Mesendoderm (in vitro differentiated cells): ENCODE measurements at regions not wholly inside any gene's neighbourhood (a gene's known extent, or its start where the extent isn't known, plus 50 kb on each side); places are given as distances from the start of the nearest gene placed in this dataset.

Experiments used
- DNase-seq: peaks from one replicate; pipeline ENCODE4 v3.0.0; 2013
- H2AK5ac ChIP-seq: 2 replicates; pipeline ENCODE4 v1.6.1; 2013; ENCODE audit warnings: low read length, inconsistent platforms
- H2BK120ac ChIP-seq: 2 replicates; pipeline ENCODE4 v1.6.1; 2013; ENCODE audit warnings: low read depth, mild to moderate bottlenecking, low read length, moderate library complexity, mixed read lengths
- H2BK15ac ChIP-seq: replicated peaks from 2 replicates; pipeline ENCODE4 v1.6.1; 2013; ENCODE audit warnings: low read depth, mild to moderate bottlenecking, moderate library complexity
- H2BK5ac ChIP-seq: 2 replicates; pipeline ENCODE4 v1.6.1; 2013; ENCODE audit warnings: low read length, inconsistent platforms
- H3K18ac ChIP-seq: 2 replicates; pipeline ENCODE4 v1.6.1; 2013; ENCODE audit warnings: mild to moderate bottlenecking, low read length, mixed read lengths
- H3K23ac ChIP-seq: one replicate; pipeline ENCODE4 v1.6.1; 2013; ENCODE audit warnings: low read length
- H3K27ac ChIP-seq: 2 replicates; pipeline ENCODE4 v1.5.1; 2013; ENCODE audit warnings: low read depth, mild to moderate bottlenecking, inconsistent platforms, low read length, moderate library complexity
- H3K27me3 ChIP-seq: 2 replicates; pipeline ENCODE4 v1.6.1; 2013; ENCODE audit warnings: low read length, control low read depth, mild to moderate bottlenecking, inconsistent platforms; ENCODE audit not compliant: insufficient read depth, poor library complexity
- H3K36me3 ChIP-seq: 2 replicates; pipeline ENCODE4 v1.6.1; 2013; ENCODE audit warnings: low read length, inconsistent platforms; ENCODE audit not compliant: control insufficient read depth, insufficient read depth
- H3K4ac ChIP-seq: one replicate; pipeline ENCODE4 v1.6.1; 2013; ENCODE audit warnings: low read depth, mild to moderate bottlenecking, low read length, moderate library complexity
- H3K4me1 ChIP-seq: 2 replicates; pipeline ENCODE4 v1.6.1; 2013; ENCODE audit warnings: low read depth, low read length, inconsistent platforms; ENCODE audit not compliant: control insufficient read depth
- H3K4me2 ChIP-seq: 2 replicates; pipeline ENCODE4 v1.6.1; 2013; ENCODE audit warnings: low read length
- H3K4me3 ChIP-seq: 2 replicates; pipeline ENCODE4 v1.5.1; 2013; ENCODE audit warnings: mild to moderate bottlenecking, low read length
- H3K56ac ChIP-seq: one replicate; pipeline ENCODE4 v1.6.1; 2013; ENCODE audit warnings: low read length
- H3K79me1 ChIP-seq: 2 replicates; pipeline ENCODE4 v1.6.1; 2013; ENCODE audit warnings: low read length, inconsistent platforms
- H3K79me2 ChIP-seq: 2 replicates; pipeline ENCODE4 v1.6.1; 2013; ENCODE audit warnings: mild to moderate bottlenecking, low read length; ENCODE audit not compliant: control insufficient read depth, insufficient read depth
- H3K9ac ChIP-seq: 2 replicates; pipeline ENCODE4 v1.6.1; 2013; ENCODE audit warnings: low read length, inconsistent platforms
- H4K5ac ChIP-seq: one replicate; pipeline ENCODE4 v1.6.1; 2013; ENCODE audit warnings: low read length
- H4K8ac ChIP-seq: one replicate; pipeline ENCODE4 v1.6.1; 2013; ENCODE audit warnings: low read depth, mild to moderate bottlenecking, control low read depth, low read length, moderate library complexity
- WGBS: extraction: QIAGEN DNeasy Blood & Tissue Kit; methylation state at CpG from one replicate; pipeline ENCODE4 v1.1.7; 2013; ENCODE audit warnings: low lambda C conversion rate, missing lambda C conversion rate; ENCODE audit not compliant: insufficient coverage; ENCODE audit errors: extremely low coverage; 5-methylcytosine and 5-hydroxymethylcytosine counted together

- H3K56ac ChIP-seq: no peak overlapping the region
- no CpG with 5 or more reads among the region's 1 CpG for WGBS
- no peak for DNase-seq
Measured at GRCh38 chr11:64453466-64453865, 94.5 kb downstream of the RPS6KA4 start.

GRCh38 chr11:64455456-64456261 lies 96.7 kb downstream of the RPS6KA4 start:
- no peaks in the 10 kb centered on the region for H3K36me3 ChIP-seq
- H2BK120ac ChIP-seq: no peak overlapping the region
- no peaks in the 10 kb centered on the region for H3K79me1 ChIP-seq
- no peak overlapping the region for H2BK5ac ChIP-seq
- DNase-seq: no peak
- no peak overlapping the region for H2BK15ac ChIP-seq
- no peak overlapping the region for H3K4ac ChIP-seq
- H3K56ac ChIP-seq: no peak overlapping the region
- H3K18ac ChIP-seq: no peak overlapping the region
- H2AK5ac ChIP-seq: no peak overlapping the region
- no peaks in the 10 kb centered on the region for H3K4me1 ChIP-seq
- H3K23ac ChIP-seq: no peak overlapping the region
- no peak overlapping the region for H4K5ac ChIP-seq
- no peak overlapping the region for H3K9ac ChIP-seq
- H3K27ac ChIP-seq: no peak overlapping the region
- no peak overlapping the region for H3K4me3 ChIP-seq
- no peak overlapping the region for H3K4me2 ChIP-seq
- H3K27me3 ChIP-seq: no peaks in the 10 kb centered on the region
- no peaks in the 10 kb centered on the region for H3K79me2 ChIP-seq
- WGBS: no CpG with 5 or more reads among the region's 22 CpGs
- H4K8ac ChIP-seq: no peak overlapping the region

More at GRCh38 chr11:64453466-64453865, 94.5 kb downstream of the RPS6KA4 start:
- no peaks in the 10 kb centered on the region for H3K36me3 ChIP-seq
- no peak overlapping the region for H3K23ac ChIP-seq
- H4K8ac ChIP-seq: no peak overlapping the region
- H3K79me2 ChIP-seq: no peaks in the 10 kb centered on the region
- H2BK120ac ChIP-seq: no peak overlapping the region
- no peak overlapping the region for H3K9ac ChIP-seq
- no peaks in the 10 kb centered on the region for H3K4me1 ChIP-seq
- no peak overlapping the region for H2AK5ac ChIP-seq
- H3K4ac ChIP-seq: no peak overlapping the region
- no peaks in the 10 kb centered on the region for H3K27me3 ChIP-seq
- no peak overlapping the region for H4K5ac ChIP-seq
- no peak overlapping the region for H3K18ac ChIP-seq
- no peak overlapping the region for H3K4me3 ChIP-seq
- H3K27ac ChIP-seq: no peak overlapping the region
- H2BK15ac ChIP-seq: no peak overlapping the region
- no peak overlapping the region for H3K4me2 ChIP-seq
- H3K79me1 ChIP-seq: no peaks in the 10 kb centered on the region
- H2BK5ac ChIP-seq: no peak overlapping the region

GRCh38 chr11:64456509-64457320 lies 97.8 kb downstream of the RPS6KA4 start:
- H2BK15ac ChIP-seq: no peak overlapping the region
- no peaks in the 10 kb centered on the region for H3K4me1 ChIP-seq
- no peak overlapping the region for H4K5ac ChIP-seq
- no peaks in the 10 kb centered on the region for H3K79me1 ChIP-seq
- no peak overlapping the region for H3K23ac ChIP-seq
- WGBS: no CpG with 5 or more reads among the region's 23 CpGs
- no peak for DNase-seq
- H2AK5ac ChIP-seq: no peak overlapping the region
- no peak overlapping the region for H3K18ac ChIP-seq
- H3K36me3 ChIP-seq: no peaks in the 10 kb centered on the region
- no peak overlapping the region for H3K4ac ChIP-seq
- H3K4me3 ChIP-seq: no peak overlapping the region
- no peak overlapping the region for H3K4me2 ChIP-seq
- no peak overlapping the region for H2BK120ac ChIP-seq
- H2BK5ac ChIP-seq: no peak overlapping the region
- no peak overlapping the region for H3K56ac ChIP-seq
- H3K9ac ChIP-seq: no peak overlapping the region
- no peaks in the 10 kb centered on the region for H3K27me3 ChIP-seq
- H4K8ac ChIP-seq: no peak overlapping the region
- H3K27ac ChIP-seq: no peak overlapping the region
- no peaks in the 10 kb centered on the region for H3K79me2 ChIP-seq

GRCh38 chr11:64457416-64458010 lies 98.2 kb upstream of the SLC22A11 start:
- Histone ChIP-seq H2AK5ac (no peak overlapping the region), H3K4ac (no peak overlapping the region), H3K27ac (no peak overlapping the region), H2BK15ac (no peak overlapping the region), H3K56ac (no peak overlapping the region), H3K9ac (no peak overlapping the region), H3K4me2 (no peak overlapping the region), H3K18ac (no peak overlapping the region), H3K27me3 (no peaks in the 10 kb centered on the region), H3K23ac (no peak overlapping the region), H3K36me3 (no peaks in the 10 kb centered on the region), H4K5ac (no peak overlapping the region), H3K4me1 (no peaks in the 10 kb centered on the region), H3K79me1 (no peaks in the 10 kb centered on the region), H2BK5ac (no peak overlapping the region), H4K8ac (no peak overlapping the region), H2BK120ac (no peak overlapping the region), H3K4me3 (no peak overlapping the region), H3K79me2 (no peaks in the 10 kb centered on the region)
- DNase-seq: no peak
- whole genome bisulfite sequencing: no CpG with 5 or more reads among the region's 12 CpGs

- no peak overlapping the region for H3K23ac ChIP-seq
- H3K56ac ChIP-seq: no peak overlapping the region
- H3K27me3 ChIP-seq: no peaks in the 10 kb centered on the region
- H2BK5ac ChIP-seq: no peak overlapping the region
- no peaks in the 10 kb centered on the region for H3K36me3 ChIP-seq
- no peak overlapping the region for H2BK15ac ChIP-seq
- no peak overlapping the region for H2AK5ac ChIP-seq
- no peak overlapping the region for H2BK120ac ChIP-seq
- no peaks in the 10 kb centered on the region for H3K79me2 ChIP-seq
- peak; percentile 24 for DNase-seq
- no peak overlapping the region for H4K5ac ChIP-seq
- no peak overlapping the region for H3K4me2 ChIP-seq
- no peak overlapping the region for H4K8ac ChIP-seq
- H3K18ac ChIP-seq: no peak overlapping the region
- no peaks in the 10 kb centered on the region for H3K4me1 ChIP-seq
- no peaks in the 10 kb centered on the region for H3K79me1 ChIP-seq
- WGBS: no CpG with 5 or more reads among the region's 10 CpGs
- H3K4me3 ChIP-seq: no peak overlapping the region
- H3K4ac ChIP-seq: no peak overlapping the region
- no peak overlapping the region for H3K27ac ChIP-seq
- H3K9ac ChIP-seq: no peak overlapping the region
Measured at GRCh38 chr11:64458997-64459396, 96.7 kb upstream of the SLC22A11 start.
